GM10248 (cell line): ENCODE measurements at regions not wholly inside any gene's neighbourhood (a gene's known extent, or its start where the extent isn't known, plus 50 kb on each side); places are given as distances from the start of the nearest gene placed in this dataset.

Experiments used
- CTCF ChIA-PET: fragments of 300-600 bp; sonication (Branson Sonifier 250); formaldehyde crosslinking; extraction: SDS; loops from one replicate; lab custom pipeline; 2021; ENCODE audit warnings: antibody characterized with exemption; lab: Yijun Ruan, JAX
- POLR2A ChIA-PET: fragments of 350-650 bp; sonication (Branson Sonifier 250); formaldehyde crosslinking; extraction: SDS; loops from one replicate; lab custom pipeline; 2020; ENCODE audit warnings: antibody characterized with exemption; lab: Yijun Ruan, JAX
- DNase-seq: peaks from one replicate; pipeline ENCODE4 v3.0.0; 2012; ENCODE audit errors: extremely low spot score
- TF ChIP-seq, protein P1 (sequence below): IDR thresholded peaks from 2 replicates; pipeline ENCODE4 v1.5.1; 2012; ENCODE audit warnings: mild to moderate bottlenecking, low read depth; ENCODE audit errors: extremely low read depth, missing control alignments, control extremely low read depth

DNA sequence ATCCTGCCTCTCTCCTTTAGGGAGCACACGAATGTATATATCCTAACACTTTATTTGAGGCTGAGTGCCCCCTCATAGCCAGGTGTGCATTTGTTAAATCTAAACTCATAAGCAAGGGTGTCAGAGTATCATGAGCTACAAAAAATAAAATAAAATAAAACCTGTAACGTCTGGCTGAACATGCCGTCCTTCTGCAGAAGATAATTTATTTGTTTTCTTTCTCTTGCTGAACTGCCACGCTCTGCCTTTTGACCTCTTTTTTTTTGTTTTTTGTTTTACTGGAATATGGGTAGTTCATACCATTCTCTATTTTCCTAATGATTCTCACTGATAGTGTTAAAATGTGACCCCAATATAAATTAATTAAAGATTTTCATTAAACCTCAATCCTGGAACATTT is 117.7 kb upstream of the MPDZ start:
- POLR2A ChIA-PET: no interaction called here
- CTCF ChIA-PET: no interaction called here
- DNase-seq: no peak
- TF ChIP-seq, protein P1, sequence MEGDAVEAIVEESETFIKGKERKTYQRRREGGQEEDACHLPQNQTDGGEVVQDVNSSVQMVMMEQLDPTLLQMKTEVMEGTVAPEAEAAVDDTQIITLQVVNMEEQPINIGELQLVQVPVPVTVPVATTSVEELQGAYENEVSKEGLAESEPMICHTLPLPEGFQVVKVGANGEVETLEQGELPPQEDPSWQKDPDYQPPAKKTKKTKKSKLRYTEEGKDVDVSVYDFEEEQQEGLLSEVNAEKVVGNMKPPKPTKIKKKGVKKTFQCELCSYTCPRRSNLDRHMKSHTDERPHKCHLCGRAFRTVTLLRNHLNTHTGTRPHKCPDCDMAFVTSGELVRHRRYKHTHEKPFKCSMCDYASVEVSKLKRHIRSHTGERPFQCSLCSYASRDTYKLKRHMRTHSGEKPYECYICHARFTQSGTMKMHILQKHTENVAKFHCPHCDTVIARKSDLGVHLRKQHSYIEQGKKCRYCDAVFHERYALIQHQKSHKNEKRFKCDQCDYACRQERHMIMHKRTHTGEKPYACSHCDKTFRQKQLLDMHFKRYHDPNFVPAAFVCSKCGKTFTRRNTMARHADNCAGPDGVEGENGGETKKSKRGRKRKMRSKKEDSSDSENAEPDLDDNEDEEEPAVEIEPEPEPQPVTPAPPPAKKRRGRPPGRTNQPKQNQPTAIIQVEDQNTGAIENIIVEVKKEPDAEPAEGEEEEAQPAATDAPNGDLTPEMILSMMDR: no peak

DNA sequence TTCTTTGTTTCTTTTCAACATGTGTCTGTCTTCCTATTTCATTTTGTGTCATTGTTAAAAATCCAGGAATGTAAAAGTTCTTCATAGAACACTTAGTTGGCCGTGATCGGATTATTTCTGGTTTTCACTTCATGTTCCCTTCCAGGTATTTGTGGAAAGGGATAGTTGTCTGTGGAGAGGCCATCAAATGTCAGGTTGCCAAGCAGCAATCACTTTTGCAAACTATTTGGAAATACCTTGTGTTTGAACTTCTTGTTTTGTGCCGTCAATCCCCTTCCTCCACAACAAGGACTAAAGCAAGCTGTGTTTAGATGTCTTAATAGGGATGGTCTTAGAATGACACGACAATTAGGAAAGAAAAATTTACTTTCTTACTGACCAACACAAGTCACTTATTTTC is 116.9 kb upstream of the MPDZ start:
- no peak for DNase-seq
- TF ChIP-seq, protein P1: no peak
- CTCF ChIA-PET: no interaction called here
- POLR2A ChIA-PET: no interaction called here

DNA sequence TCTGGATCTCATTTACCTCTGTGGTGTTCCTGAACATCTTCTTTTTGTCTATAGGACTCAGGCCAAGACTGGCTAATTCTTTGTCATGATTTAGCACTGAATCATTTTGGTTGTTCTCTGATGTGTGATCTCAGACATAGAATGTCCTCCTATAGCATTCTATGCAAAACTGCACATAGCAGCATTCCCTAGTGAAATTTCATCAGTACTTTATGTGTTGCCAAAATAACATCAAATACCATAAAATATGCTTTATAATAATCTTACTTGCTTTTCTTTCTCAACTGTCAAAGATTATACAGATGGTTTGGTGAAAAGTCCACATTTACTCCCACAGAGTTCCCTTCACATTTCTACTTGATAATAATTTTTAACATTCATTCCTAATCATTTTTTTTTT is 115.7 kb upstream of the MPDZ start:
- TF ChIP-seq, protein P1: no peak
- DNase-seq: no peak
- ChIA-PET POLR2A (no interaction called here), CTCF (no interaction called here)

DNA sequence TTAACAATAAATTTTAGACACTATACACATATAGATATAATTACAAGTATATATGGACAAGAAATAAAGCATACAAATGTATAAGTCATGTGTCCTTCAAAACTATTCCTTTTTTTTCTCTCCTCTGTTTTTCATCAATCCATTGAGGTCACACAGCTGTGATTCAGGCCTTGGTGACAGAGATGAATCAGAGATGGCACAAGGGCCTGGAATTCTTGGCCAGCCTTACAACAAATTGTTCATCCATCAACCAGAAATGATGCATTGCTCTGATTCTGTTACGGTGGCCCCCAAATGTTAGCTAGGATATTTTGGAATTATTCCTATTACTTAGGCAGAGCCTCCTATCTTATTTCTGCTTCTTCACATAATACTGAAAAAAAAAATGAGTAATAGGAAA is 108.7 kb upstream of the MPDZ start:
- ChIA-PET CTCF (no interaction called here), POLR2A (no interaction called here)
- no peak for DNase-seq
- TF ChIP-seq, protein P1: no peak

DNA sequence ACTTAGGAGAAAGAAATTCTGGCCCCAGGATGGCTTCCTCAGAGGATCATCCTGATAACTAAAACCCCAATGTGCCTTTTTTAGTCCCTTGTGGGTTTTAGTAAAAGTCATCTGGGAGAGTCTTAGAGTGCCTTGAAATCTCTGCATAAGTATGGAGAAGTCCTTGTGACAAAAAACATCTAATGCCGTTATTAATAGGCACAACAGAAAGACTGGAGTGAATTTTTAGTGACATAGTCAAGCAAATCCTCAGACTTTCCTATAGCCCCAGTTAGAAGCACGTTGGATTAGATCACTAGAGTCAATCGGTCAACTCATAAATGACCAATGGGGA is 108.2 kb upstream of the MPDZ start:
- POLR2A ChIA-PET: no interaction called here
- TF ChIP-seq, protein P1: no peak
- CTCF ChIA-PET: no interaction called here
- no peak for DNase-seq

DNA sequence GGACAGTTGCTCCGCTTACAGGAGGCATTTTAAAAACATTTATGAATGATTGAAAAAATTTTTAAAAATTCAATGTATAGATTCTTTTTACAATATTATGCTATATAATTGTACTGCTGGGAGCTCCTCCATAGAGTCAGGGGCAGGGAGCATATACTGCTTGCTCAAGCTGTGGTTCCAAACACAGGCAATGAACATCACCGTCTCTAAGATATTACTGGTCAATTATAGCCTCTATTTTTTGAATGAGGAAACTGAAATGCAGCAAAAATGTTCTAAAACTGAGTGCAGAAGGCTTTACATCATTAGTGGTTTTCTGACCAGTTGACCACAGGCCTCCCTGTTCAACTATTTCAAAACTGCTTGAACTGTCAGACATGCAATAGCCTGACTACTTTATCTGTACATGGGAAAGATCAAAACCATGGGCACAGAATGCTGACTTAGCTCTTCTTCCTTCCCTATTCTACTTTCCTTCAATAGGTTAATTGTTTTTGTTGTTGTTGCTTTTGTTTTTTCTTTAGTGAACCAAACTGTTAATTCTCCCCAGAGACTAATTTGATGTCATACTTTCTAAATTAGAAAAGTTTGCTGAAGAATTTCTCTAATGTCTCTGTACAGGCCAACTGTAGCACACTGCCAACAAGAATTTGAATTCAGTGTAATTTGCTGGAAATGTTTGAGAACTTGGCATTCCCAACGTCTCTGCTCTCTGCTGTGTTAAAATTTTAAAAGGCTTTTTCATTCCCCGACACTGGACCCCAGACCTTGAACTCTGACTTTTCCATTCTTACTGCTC is 107.6 kb upstream of the MPDZ start:
- no peak for DNase-seq
- CTCF ChIA-PET: no interaction called here
- POLR2A ChIA-PET: no interaction called here
- TF ChIP-seq, protein P1: no peak
